ENCODE measurements at regions not wholly inside any gene's neighbourhood (a gene's known extent, or its start where the extent isn't known, plus 50 kb on each side); places are given as distances from the start of the nearest gene placed in this dataset.

DNA sequence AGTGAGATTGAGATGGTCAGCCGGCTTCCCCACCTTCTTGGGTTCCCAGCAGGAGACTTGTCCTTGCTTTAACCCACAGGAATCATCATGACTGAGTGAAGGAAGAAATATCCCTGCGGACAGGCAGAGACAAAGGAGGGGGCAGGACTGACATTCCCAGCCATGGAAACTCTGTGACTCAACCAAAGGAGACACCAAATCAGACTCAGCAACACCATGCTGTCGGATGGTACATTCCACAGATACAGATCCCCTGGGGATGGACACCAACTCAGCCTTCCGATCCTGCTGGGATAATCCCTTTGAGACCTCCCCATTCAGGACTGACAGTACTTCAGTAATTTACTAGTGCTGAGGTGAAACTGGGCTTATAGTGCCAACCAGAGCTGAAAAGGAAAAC lies 518.3 kb downstream of the XIRP2 start:
- TF ChIP-seq, protein P1, sequence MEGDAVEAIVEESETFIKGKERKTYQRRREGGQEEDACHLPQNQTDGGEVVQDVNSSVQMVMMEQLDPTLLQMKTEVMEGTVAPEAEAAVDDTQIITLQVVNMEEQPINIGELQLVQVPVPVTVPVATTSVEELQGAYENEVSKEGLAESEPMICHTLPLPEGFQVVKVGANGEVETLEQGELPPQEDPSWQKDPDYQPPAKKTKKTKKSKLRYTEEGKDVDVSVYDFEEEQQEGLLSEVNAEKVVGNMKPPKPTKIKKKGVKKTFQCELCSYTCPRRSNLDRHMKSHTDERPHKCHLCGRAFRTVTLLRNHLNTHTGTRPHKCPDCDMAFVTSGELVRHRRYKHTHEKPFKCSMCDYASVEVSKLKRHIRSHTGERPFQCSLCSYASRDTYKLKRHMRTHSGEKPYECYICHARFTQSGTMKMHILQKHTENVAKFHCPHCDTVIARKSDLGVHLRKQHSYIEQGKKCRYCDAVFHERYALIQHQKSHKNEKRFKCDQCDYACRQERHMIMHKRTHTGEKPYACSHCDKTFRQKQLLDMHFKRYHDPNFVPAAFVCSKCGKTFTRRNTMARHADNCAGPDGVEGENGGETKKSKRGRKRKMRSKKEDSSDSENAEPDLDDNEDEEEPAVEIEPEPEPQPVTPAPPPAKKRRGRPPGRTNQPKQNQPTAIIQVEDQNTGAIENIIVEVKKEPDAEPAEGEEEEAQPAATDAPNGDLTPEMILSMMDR (IDR thresholded peaks at IDR 0.05): no peak
- TF ChIP-seq EP300 (IDR thresholded peaks at IDR 0.05): no peak

Data from esophagus muscularis mucosa (tissue), 3 donors.